Kidney (tissue), 13 donors: ENCODE measurements at regions not wholly inside any gene's neighbourhood (a gene's known extent, or its start where the extent isn't known, plus 50 kb on each side); places are given as distances from the start of the nearest gene placed in this dataset.

Experiments
- DNase-seq, 5 donors: peaks; one replicate each; pipeline ENCODE4 v3.0.0-alpha.2; 2013 to 2020
- FAIRE-seq: peaks from 2 replicates; lab custom pipeline; 2012; peaks lifted over from hg19 to GRCh38; lab: Jason Lieb, UNC
- H3K27ac ChIP-seq, 2 donors: one replicate each; pipeline ENCODE4 v1.7.0; 2013; ENCODE audit warnings: low read depth in 2 of 2, low read length in 2 of 2, inconsistent platforms in 1 of 2
- H3K27me3 ChIP-seq: one replicate; pipeline ENCODE4 v1.7.1; 2013; ENCODE audit warnings: low read length, inconsistent platforms; ENCODE audit not compliant: control insufficient read depth, insufficient read depth
- H3K36me3 ChIP-seq, 3 donors: one replicate each; pipeline versions ENCODE4 v1.7.0 to v1.7.1; 2013; ENCODE audit warnings: low read length in 3 of 3, control low read depth in 1 of 3, inconsistent platforms in 1 of 3; ENCODE audit not compliant: insufficient read depth in 3 of 3, control insufficient read depth in 2 of 3
- H3K4me1 ChIP-seq, 3 donors: one replicate each; pipeline versions ENCODE4 v1.7.0 to v1.7.1; 2013; ENCODE audit warnings: low read length in 3 of 3, inconsistent platforms in 1 of 3, low read depth in 1 of 3; ENCODE audit not compliant: control insufficient read depth in 2 of 3, insufficient read depth in 2 of 3
- H3K4me3 ChIP-seq, 3 donors: one replicate each; pipeline versions ENCODE4 v1.7.0 to v1.8.1; 2013; ENCODE audit warnings: low read length in 3 of 3, control low read depth in 1 of 3, inconsistent platforms in 1 of 3
- H3K9ac ChIP-seq, 3 donors: one replicate each; pipeline versions ENCODE4 v1.7.0 to v1.7.1; 2013; ENCODE audit warnings: low read length in 3 of 3, control low read depth in 1 of 3, inconsistent platforms in 1 of 3
- H3K9me3 ChIP-seq, 3 donors: one replicate each; pipeline versions ENCODE4 v1.7.0 to v1.7.1; 2013; ENCODE audit warnings: low read length in 3 of 3, control low read depth in 1 of 3, inconsistent platforms in 1 of 3; ENCODE audit not compliant: control insufficient read depth in 2 of 3, insufficient read depth in 1 of 3
- CTCF ChIP-seq: IDR thresholded peaks from 3 replicates; pipeline ENCODE4 v1.5.1; 2012; ENCODE audit warnings: mild to moderate bottlenecking, moderate library complexity, borderline replicate concordance; ENCODE audit not compliant: insufficient read depth; ENCODE audit errors: extremely low read depth
- intact Hi-C: fragments of 100-400 bp; cut with DNase I; formaldehyde crosslinking; loops from one replicate; pipeline ENCODE4 v1.11.1; 2022
- donor health status: control.
- donor health status: control.
- donor health status: control.
- donor health status: control.
- donor health status: control.
- donor health status: DM: yes; HTN: yes; CAD: no.
- donor health status: Normal renal cell carcinoma (clear cell type).

GRCh38 chr6:40323881-40324634, 263.1 kb downstream of the LRFN2 start:
- Histone ChIP-seq H3K4me3 (no peak overlapping the region), H3K27ac (no peak overlapping the region), H3K27me3 (peaks cover under 1% of the 10 kb centered on the region), H3K9me3 (no peaks in the 10 kb centered on the region), H3K36me3 (no peaks in the 10 kb centered on the region), H3K9ac (no peak overlapping the region), H3K4me1 (no peaks in the 10 kb centered on the region)
- intact Hi-C loops, result no loop called here
- TF ChIP-seq CTCF, result no peak
- FAIRE-seq (no peak), DNase-seq (no peak)

- no peaks in the 10 kb centered on the region for H3K4me1 ChIP-seq
- H3K27me3 ChIP-seq, result no peaks in the 10 kb centered on the region
- DNase-seq (no peak), FAIRE-seq (no peak)
- no peak overlapping the region for H3K9ac ChIP-seq
- no peak overlapping the region for H3K4me3 ChIP-seq
- intact Hi-C loops, result no loop called here
- H3K36me3 ChIP-seq, result no peaks in the 10 kb centered on the region
- TF ChIP-seq CTCF, result no peak
- H3K27ac ChIP-seq, result no peak overlapping the region
- H3K9me3 ChIP-seq, result no peaks in the 10 kb centered on the region
These were observed 264.8 kb downstream of the LRFN2 start for GRCh38 chr6:40322336-40322735.

GRCh38 chr6:40321616-40322015, 265.5 kb downstream of the LRFN2 start:
- intact Hi-C loops, result no loop called here
- no peak for TF ChIP-seq CTCF
- no peak for FAIRE-seq
- Histone ChIP-seq H3K4me1 (no peaks in the 10 kb centered on the region), H3K9me3 (no peaks in the 10 kb centered on the region), H3K36me3 (no peaks in the 10 kb centered on the region), H3K4me3 (no peak overlapping the region), H3K27ac (no peak overlapping the region), H3K9ac (no peak overlapping the region), H3K27me3 (no peaks in the 10 kb centered on the region)
- DNase-seq, result no peak

- intact Hi-C loops, result no loop called here
- no peaks in the 10 kb centered on the region for H3K9me3 ChIP-seq
- H3K36me3 ChIP-seq, result no peaks in the 10 kb centered on the region
- no peak for TF ChIP-seq CTCF
- H3K4me3 ChIP-seq, result no peak overlapping the region
- H3K4me1 ChIP-seq, result no peaks in the 10 kb centered on the region
- no peak overlapping the region for H3K9ac ChIP-seq
- FAIRE-seq, result no peak
- H3K27ac ChIP-seq, result no peak overlapping the region
- no peak for DNase-seq
- H3K27me3 ChIP-seq, result no peaks in the 10 kb centered on the region
These were observed 266.2 kb downstream of the LRFN2 start for GRCh38 chr6:40320947-40321346.
